ENCODE measurements at regions not wholly inside any gene's neighbourhood (a gene's known extent, or its start where the extent isn't known, plus 50 kb on each side); places are given as distances from the start of the nearest gene placed in this dataset.

DNA sequence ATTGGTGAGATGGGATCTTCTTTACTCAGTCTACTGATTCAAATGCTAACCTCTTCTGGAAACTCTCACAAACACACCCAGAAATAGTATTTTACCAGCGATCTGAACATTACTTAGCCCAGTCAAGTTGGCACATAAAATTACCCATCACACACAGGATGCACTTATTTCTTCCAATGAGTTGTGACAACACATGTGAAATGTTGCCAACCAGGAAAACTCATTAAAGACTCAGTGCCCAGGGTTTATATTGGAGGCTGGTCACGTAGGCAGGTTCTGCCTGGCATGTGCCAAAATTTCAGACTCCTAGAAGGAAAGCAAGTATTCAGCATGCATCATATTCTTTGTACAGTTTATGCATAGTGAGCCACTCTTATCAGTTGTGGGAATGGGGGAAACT is 443.3 kb downstream of the EPM2A start:
- TF ChIP-seq CTCF (conservative IDR thresholded peaks at IDR 0.05; ENCODE audit: low read depth, low read length) (no peak), EZH2 (IDR thresholded peaks at IDR 0.05; ENCODE audit: low read length, unreplicated experiment) (no peak), EZH2phosphoT487 (IDR thresholded peaks at IDR 0.05; ENCODE audit: borderline replicate concordance, low read length) (no peak)

Measured in PC-3 (cell line).